Colonic mucosa (tissue), 4 donors: ENCODE measurements at regions not wholly inside any gene's neighbourhood (a gene's known extent, or its start where the extent isn't known, plus 50 kb on each side); places are given as distances from the start of the nearest gene placed in this dataset.
"Not testable (repeated sequence)": the region's sequence is repeated elsewhere in the genome, so short reads cannot be mapped to it uniquely, and the experiment has no call there.

Source experiments
- DNase-seq: peaks from one replicate; pipeline ENCODE4 v3.0.0-alpha.2; 2020
- H3K27ac ChIP-seq: fragments of 200-600 bp; one replicate; pipeline ENCODE4 v1.8.0; 2021
- H3K27me3 ChIP-seq: fragments of 200-600 bp; one replicate; pipeline ENCODE4 v1.8.0; 2021
- H3K36me3 ChIP-seq: fragments of 200-600 bp; one replicate; pipeline ENCODE4 v1.8.0; 2021
- H3K4me1 ChIP-seq: fragments of 200-600 bp; one replicate; pipeline ENCODE4 v1.8.0; 2021; ENCODE audit warnings: mild to moderate bottlenecking
- H3K4me3 ChIP-seq: fragments of 200-600 bp; one replicate; pipeline ENCODE4 v1.8.0; 2021
- H3K9ac ChIP-seq, 2 donors: one replicate each; pipeline ENCODE4 v1.7.0; 2013; ENCODE audit warnings: control low read depth in 2 of 2, low read depth in 2 of 2, low read length in 2 of 2
- H3K9me3 ChIP-seq: fragments of 200-600 bp; one replicate; pipeline ENCODE4 v1.8.0; 2021
- intact Hi-C: fragments of 100-400 bp; cut with DNase I; formaldehyde crosslinking; loops from one replicate; pipeline ENCODE4 v1.14.1; 2022
- donor health status: healthy.
- donor health status: DM: no; HTN: no; CAD: no.
- donor health status: DM: no; HTN: no; CAD: no.

DNA sequence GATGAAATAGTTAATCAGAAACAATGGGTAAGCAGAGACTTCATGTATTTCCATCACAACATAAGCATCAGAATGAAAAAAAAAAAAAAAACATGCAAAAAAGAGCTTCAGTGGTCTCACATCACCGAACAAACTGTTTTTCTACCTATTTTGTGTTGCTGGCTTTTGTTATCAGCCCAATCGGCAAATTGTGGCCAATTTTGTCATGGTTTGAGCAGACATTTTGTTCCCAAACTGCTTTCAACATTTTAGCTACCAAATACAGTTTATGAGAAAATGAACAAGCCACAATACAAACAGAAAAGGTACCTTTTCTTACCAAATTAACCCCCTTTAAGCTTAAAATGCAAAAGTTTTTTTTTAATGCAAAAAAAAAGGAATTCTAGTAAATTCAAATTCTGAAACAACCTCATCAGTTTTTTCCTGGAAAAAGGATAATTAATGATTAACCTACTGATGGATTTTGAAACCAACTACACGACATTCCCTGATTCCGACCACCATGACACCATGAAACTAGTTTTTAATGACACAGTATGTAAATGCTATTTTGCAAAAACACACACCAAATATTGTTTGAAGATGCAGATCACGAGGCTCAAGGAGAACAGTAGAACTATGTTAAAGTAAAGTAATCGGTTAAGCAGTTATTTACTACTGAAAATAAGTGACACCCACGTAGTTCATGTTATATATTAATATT is 316.7 kb downstream of the BCL2L11 start:
- not testable (repeated sequence) for H3K27me3 ChIP-seq, DNase-seq

GRCh38 chr2:111438161-111438560 is 317.4 kb downstream of the BCL2L11 start:
- not testable (repeated sequence) for H3K4me3 ChIP-seq

More for the DNA sequence above, 316.7 kb downstream of the BCL2L11 start:
- intact Hi-C loops, H3K9me3 ChIP-seq, H3K4me1 ChIP-seq, H3K4me3 ChIP-seq, H3K9ac ChIP-seq, H3K36me3 ChIP-seq, H3K27ac ChIP-seq: not testable (repeated sequence)

DNA sequence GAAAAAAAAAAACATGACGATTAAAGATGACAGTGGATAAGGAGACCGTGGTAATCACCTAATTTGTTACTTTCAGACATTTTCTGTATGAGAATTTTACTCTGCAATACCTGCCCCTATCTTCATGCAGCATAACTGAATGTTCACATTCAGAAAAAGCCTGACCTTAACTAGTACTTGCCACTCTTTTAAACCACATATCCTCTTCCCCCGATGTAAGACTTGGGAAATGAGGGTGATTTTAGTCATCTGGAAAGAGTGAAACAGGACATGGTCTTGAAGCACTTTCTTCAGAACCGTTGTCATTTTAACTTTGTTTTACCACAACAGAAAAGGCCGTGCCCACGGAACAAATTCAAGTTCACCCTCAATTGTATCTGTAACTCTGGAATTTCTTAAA is 318.5 kb downstream of the BCL2L11 start:
- H3K27ac ChIP-seq, H3K9me3 ChIP-seq, DNase-seq, H3K27me3 ChIP-seq, intact Hi-C loops, H3K9ac ChIP-seq, H3K4me3 ChIP-seq, H3K36me3 ChIP-seq, H3K4me1 ChIP-seq: not testable (repeated sequence)

More at GRCh38 chr2:111438161-111438560, 317.4 kb downstream of the BCL2L11 start:
- H3K4me1 ChIP-seq, DNase-seq, H3K27me3 ChIP-seq, H3K27ac ChIP-seq, H3K9ac ChIP-seq, H3K36me3 ChIP-seq, intact Hi-C loops, H3K9me3 ChIP-seq: not testable (repeated sequence)

DNA sequence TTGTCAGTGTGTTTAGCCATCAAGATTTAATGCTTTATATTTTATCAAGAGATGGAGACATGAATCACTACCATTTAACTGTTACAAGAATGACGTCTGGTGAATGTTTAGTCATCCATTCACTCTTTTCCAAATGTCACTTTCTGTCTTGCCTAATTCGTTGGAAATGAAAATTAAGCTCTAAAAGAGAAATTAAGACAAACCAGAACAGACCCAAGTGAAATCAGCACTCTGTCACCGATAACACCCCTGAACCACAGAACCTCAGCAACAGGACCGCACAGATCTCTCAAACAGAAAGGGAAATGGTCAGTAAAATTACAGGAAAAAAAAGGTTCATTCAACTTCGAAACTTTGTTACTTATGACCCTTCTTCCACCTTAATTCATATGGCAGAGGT is 320.9 kb downstream of the BCL2L11 start:
- H3K27ac ChIP-seq, H3K4me3 ChIP-seq, H3K27me3 ChIP-seq, intact Hi-C loops, H3K9me3 ChIP-seq, DNase-seq, H3K9ac ChIP-seq, H3K4me1 ChIP-seq, H3K36me3 ChIP-seq: not testable (repeated sequence)

GRCh38 chr2:111442767-111443454 is 322.2 kb downstream of the BCL2L11 start:
- H3K27me3 ChIP-seq, DNase-seq, H3K9ac ChIP-seq, intact Hi-C loops, H3K9me3 ChIP-seq, H3K27ac ChIP-seq, H3K36me3 ChIP-seq, H3K4me3 ChIP-seq, H3K4me1 ChIP-seq: not testable (repeated sequence)

DNA sequence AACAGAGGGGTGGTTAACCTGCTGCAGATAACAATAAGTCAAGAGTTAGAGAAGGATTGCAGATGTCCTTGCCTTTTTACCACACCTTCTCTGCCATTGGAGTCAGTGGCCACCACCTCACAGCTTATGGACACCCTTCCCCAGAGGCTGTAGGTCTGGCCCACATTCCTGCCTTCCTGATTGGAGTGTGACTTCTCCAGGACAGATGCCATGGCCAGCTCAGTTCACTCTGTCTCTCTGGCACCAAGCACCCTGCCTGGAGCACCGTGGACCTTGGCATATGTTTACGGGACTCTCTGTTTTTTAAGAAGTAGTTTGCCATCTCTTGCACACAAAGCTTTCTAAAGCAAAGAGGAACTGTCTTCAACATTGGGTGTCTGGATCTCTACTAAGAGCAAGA is 323.8 kb downstream of the BCL2L11 start:
- H3K4me1 ChIP-seq, H3K4me3 ChIP-seq, H3K27me3 ChIP-seq, H3K27ac ChIP-seq, H3K9ac ChIP-seq, H3K9me3 ChIP-seq, DNase-seq, H3K36me3 ChIP-seq, intact Hi-C loops: not testable (repeated sequence)

DNA sequence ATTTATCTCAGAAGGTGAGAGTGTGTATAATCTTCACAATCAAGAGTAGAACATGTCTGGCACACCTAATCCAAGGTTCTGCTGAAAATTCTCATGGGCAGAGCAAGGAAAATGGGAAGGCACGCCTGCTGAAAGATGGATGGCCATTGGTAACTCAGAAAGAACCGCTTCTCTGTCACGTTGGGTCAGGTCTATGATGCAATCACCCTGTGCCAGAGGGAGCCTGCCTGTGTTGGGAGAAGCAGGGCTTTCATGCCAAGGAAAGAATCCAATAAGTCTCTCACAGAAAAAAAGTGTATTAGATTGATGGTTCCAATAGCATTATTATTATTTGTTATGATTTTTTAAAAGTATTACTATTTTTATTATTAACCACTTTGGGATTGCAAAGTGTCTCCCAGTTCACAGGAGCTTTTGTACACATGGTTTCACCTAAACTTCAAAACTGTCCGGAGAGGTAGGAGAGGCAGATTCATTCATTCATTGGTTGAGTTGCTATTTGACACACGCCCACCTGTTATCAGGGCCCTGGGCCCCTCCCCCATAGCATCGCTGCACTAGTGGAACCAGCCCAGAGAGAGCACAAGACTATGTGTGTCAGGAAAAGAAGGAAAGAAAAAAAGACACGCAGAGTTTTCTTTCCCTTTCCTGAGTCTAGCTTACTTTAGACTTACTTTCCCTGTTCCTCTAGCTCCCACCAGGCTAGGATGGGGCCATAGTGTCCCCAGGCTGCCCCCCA is 324.6 kb downstream of the BCL2L11 start:
- H3K4me3 ChIP-seq, H3K4me1 ChIP-seq, H3K36me3 ChIP-seq, H3K27ac ChIP-seq, H3K27me3 ChIP-seq, H3K9me3 ChIP-seq, DNase-seq, H3K9ac ChIP-seq, intact Hi-C loops: not testable (repeated sequence)

DNA sequence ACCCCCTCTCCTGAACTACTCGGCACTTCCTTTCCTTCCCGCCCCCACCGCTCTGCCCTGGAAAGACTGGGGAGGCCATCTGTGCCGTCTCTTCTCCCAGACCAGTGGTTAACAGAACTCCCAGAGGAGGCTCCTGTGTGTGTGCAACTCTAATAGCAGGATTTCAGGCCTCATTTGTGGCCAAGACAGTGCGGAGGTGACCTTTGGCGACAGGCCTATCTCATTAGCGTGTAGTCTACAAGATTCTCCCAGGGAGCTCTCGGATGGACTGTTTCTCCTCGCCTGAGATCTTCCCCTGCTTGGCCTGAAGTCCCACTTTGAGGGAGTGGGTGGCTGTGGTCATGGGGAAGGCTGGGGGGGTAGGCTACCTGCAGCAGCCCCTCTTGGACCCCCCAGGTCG is 325.2 kb downstream of the BCL2L11 start:
- H3K9me3 ChIP-seq, H3K36me3 ChIP-seq, DNase-seq, H3K27me3 ChIP-seq, H3K4me3 ChIP-seq, H3K27ac ChIP-seq, H3K4me1 ChIP-seq, H3K9ac ChIP-seq, intact Hi-C loops: not testable (repeated sequence)

- DNase-seq, H3K27ac ChIP-seq, intact Hi-C loops, H3K27me3 ChIP-seq, H3K4me1 ChIP-seq, H3K9me3 ChIP-seq, H3K36me3 ChIP-seq, H3K4me3 ChIP-seq, H3K9ac ChIP-seq: not testable (repeated sequence)
These were observed 326.8 kb downstream of the BCL2L11 start for GRCh38 chr2:111447482-111447881.

- H3K4me3 ChIP-seq, H3K4me1 ChIP-seq, H3K27ac ChIP-seq, H3K36me3 ChIP-seq, intact Hi-C loops, DNase-seq, H3K9me3 ChIP-seq, H3K9ac ChIP-seq, H3K27me3 ChIP-seq: not testable (repeated sequence)
These were observed 328.1 kb downstream of the BCL2L11 start for GRCh38 chr2:111448796-111449195.

DNA sequence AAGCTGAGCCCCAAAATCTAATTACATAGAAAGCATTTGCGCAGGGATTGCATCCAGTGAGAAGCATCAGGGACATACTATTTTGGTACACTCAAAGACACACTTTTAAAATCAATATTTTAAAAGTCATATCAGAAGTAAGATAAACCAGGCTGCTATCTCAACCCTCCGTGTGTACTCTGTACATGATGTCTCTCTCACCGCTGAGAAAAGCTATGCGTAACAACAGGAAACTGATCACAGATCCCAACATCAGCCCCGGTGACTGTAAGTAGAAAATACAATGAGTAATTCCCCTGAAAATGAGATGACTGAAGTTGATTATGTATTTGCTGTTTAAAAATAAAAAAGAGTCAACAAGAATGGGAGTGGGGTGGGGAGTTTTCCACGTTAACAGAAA is 329.8 kb downstream of the BCL2L11 start:
- DNase-seq, H3K27ac ChIP-seq, H3K36me3 ChIP-seq, H3K4me1 ChIP-seq, H3K9me3 ChIP-seq, H3K27me3 ChIP-seq, H3K4me3 ChIP-seq, H3K9ac ChIP-seq, intact Hi-C loops: not testable (repeated sequence)

DNA sequence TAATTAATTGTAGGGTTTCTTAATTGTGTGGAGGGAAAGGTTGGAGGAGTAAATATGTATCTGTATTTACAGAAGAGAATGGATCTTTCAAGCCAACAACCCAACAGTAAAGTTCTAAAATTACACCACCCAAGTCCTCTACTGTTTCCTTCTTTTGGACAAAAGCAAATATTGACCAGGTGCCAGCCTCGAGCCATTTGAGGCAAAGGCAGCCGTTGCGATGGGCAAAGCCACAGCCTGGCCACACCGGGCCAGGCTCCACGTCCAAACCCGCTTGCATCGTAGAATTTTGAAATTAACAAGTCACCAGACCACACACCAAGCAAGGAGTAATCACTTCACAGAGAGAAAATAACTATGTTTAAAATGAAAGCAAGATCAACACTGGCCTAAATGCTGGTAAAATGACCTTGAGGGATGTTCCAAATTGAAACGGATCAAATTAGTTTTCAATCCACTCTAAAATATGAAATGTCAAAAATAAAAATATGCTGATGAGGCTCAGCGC is 331.0 kb downstream of the BCL2L11 start:
- H3K4me3 ChIP-seq, H3K9me3 ChIP-seq, intact Hi-C loops, H3K4me1 ChIP-seq, H3K27me3 ChIP-seq, DNase-seq, H3K9ac ChIP-seq, H3K27ac ChIP-seq, H3K36me3 ChIP-seq: not testable (repeated sequence)

DNA sequence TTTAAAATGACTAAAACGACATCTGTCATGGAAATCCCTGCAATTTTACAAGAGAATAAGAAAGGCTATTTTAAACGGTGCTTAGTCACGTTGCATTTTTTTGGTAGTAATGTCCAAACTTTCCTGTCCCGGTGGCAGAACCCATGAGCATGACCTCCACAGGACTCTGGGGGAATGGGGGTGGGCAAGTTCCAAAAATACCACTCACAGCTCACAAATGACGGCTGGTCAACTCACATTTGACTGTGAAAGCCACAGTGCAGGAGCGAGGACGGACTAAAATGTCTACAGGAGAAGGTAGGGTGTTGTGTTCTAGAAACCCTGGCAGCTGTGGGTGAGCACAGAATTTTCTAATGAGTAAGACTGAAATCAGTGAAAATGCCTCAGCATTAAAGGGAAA is 331.5 kb downstream of the BCL2L11 start:
- H3K9ac ChIP-seq, H3K27me3 ChIP-seq, H3K9me3 ChIP-seq, H3K4me3 ChIP-seq, H3K27ac ChIP-seq, H3K36me3 ChIP-seq, intact Hi-C loops, H3K4me1 ChIP-seq, DNase-seq: not testable (repeated sequence)
